HepG2 (cell line): ENCODE measurements at regions not wholly inside any gene's neighbourhood (a gene's known extent, or its start where the extent isn't known, plus 50 kb on each side); places are given as distances from the start of the nearest gene placed in this dataset.

Experiments
- ATAC-seq: fragments of 200-7000 bp; cut with Tn5 transposase; 3 replicates; pipeline ENCODE4 v1.9.1; 2020; ENCODE audit warnings: mild to moderate bottlenecking, moderate library complexity
- BruUV-seq: library from RNA; stranded (reverse); fragments of 400-500 nt; replicated peaks from 2 replicates; lab custom pipeline; 2021; lab: Mats Ljungman, UMichigan
- CTCF ChIA-PET: fragments of 300-600 bp; formaldehyde crosslinking; extraction: SDS; loops from one replicate; lab custom pipeline; 2021; ENCODE audit warnings: low total read pairs, inconsistent platforms, low intra/inter-chr PET ratio; lab: Yijun Ruan, JAX
- POLR2A ChIA-PET: fragments of 350-600 bp; sonication (Branson Sonifier 250); formaldehyde crosslinking; loops from one replicate; lab custom pipeline; 2020; ENCODE audit warnings: antibody characterized with exemption, inconsistent platforms; lab: Yijun Ruan, JAX
- DNase-seq: peaks from one replicate; pipeline ENCODE4 v3.0.0-alpha.2; 2015; ENCODE audit warnings: low spot score
- FAIRE-seq: peaks from 3 replicates; lab custom pipeline; 2011; peaks lifted over from hg19 to GRCh38; lab: Jason Lieb, UNC
- H2AFZ ChIP-seq: one replicate; pipeline ENCODE4 v1.6.1; 2011; ENCODE audit warnings: low read length, inconsistent platforms
- H3K27ac ChIP-seq: fragments of 300-600 bp; 3 replicates; pipeline ENCODE4 v1.8.0; 2011; ENCODE audit warnings: mixed run types, mild to moderate bottlenecking, mixed read lengths, low read length, inconsistent platforms; ENCODE audit not compliant: insufficient read depth; ENCODE audit errors: extremely low read length
- H3K27me3 ChIP-seq, 2 experiments: fragments of 200-600 bp in 1 of 2; 2 replicates in 1 of 2; 3 replicates in 1 of 2; pipeline versions ENCODE4 v1.6.0 to v1.8.0; 2011; ENCODE audit warnings: low read length in 2 of 2, mild to moderate bottlenecking in 2 of 2, moderate library complexity in 2 of 2, inconsistent platforms in 1 of 2; ENCODE audit not compliant: insufficient read depth in 2 of 2, control insufficient read depth in 1 of 2
- H3K36me3 ChIP-seq, 2 experiments: fragments of 200-600 bp in 1 of 2; replicated peaks in 1 of 2; 2 replicates in 1 of 2; 3 replicates in 1 of 2; pipeline versions ENCODE4 v1.5.1 to v1.8.0; 2011; ENCODE audit warnings: low read length in 2 of 2, inconsistent platforms in 1 of 2; ENCODE audit not compliant: insufficient read depth in 2 of 2, control insufficient read depth in 1 of 2
- H3K4me1 ChIP-seq: 2 replicates; pipeline ENCODE4 v1.5.1; 2012; ENCODE audit warnings: low read length, inconsistent platforms; ENCODE audit not compliant: insufficient read depth
- H3K4me2 ChIP-seq: 2 replicates; pipeline ENCODE4 v1.6.0; 2011; ENCODE audit warnings: low read depth, low read length, inconsistent platforms
- H3K4me3 ChIP-seq, 3 experiments: fragments of 200-600 bp in 1 of 3; sonication (generic), shearing (Covaris generic) in 1 of 3; replicated peaks in 1 of 3; 2 replicates each; pipeline ENCODE4 v1.5.1; 2011 to 2016; ENCODE audit warnings: low read length in 3 of 3, inconsistent platforms in 2 of 3, low read depth in 2 of 3, mild to moderate bottlenecking in 2 of 3, control low read depth in 1 of 3, mixed read lengths in 1 of 3; ENCODE audit not compliant: insufficient read depth in 1 of 3
- H3K79me2 ChIP-seq: one replicate; pipeline ENCODE4 v1.6.1; 2011; ENCODE audit warnings: low read length, inconsistent platforms; ENCODE audit not compliant: insufficient read depth
- H3K9ac ChIP-seq: 2 replicates; pipeline ENCODE4 v1.6.0; 2011; ENCODE audit warnings: mild to moderate bottlenecking, low read depth, low read length, inconsistent platforms; ENCODE audit not compliant: insufficient read depth
- H3K9me3 ChIP-seq: 2 replicates; pipeline ENCODE4 v1.5.1; 2012; ENCODE audit warnings: mild to moderate bottlenecking, low read length
- H4K20me1 ChIP-seq: 2 replicates; pipeline ENCODE4 v1.6.0; 2011; ENCODE audit warnings: inconsistent platforms, mild to moderate bottlenecking, low read length, moderate library complexity; ENCODE audit not compliant: insufficient read depth
- AHR ChIP-seq: IDR thresholded peaks from 2 replicates; pipeline ENCODE4 v1.6.1; 2018; ENCODE audit warnings: missing genetic modification reagents, missing compliant biosample characterization
- ATF7-NPFF ChIP-seq: sonication (generic); formaldehyde crosslinking; IDR thresholded peaks from 2 replicates; pipeline ENCODE4 v1.8.1; 2023; ENCODE audit warnings: mild to moderate bottlenecking, low read depth, missing genetic modification reagents, moderate library complexity
- DZIP1 ChIP-seq: sonication (generic); formaldehyde crosslinking; IDR thresholded peaks from 2 replicates; pipeline ENCODE4 v1.5.0; 2020; ENCODE audit warnings: mild to moderate bottlenecking, missing genetic modification reagents
- GABPA ChIP-seq, 2 experiments: IDR thresholded peaks; 2 replicates each; pipeline ENCODE4 v1.6.1; 2011 to 2016; ENCODE audit warnings: low read depth in 2 of 2, low read length in 1 of 2, missing biosample characterization in 1 of 2, missing genetic modification characterization in 1 of 2
- GLI4 ChIP-seq: sonication (generic); formaldehyde crosslinking; IDR thresholded peaks from 2 replicates; pipeline ENCODE4 v1.5.1; 2020; ENCODE audit warnings: missing genetic modification reagents, mild to moderate bottlenecking, moderate library complexity, borderline replicate concordance
- MNT ChIP-seq: fragments of 450-650 bp; IDR thresholded peaks from 2 replicates; pipeline ENCODE4 v1.6.1; 2016
- PCBP1 ChIP-seq: fragments of 200-400 bp; formaldehyde crosslinking; IDR thresholded peaks from 2 replicates; pipeline ENCODE4 v1.6.1; 2017; ENCODE audit warnings: mild to moderate bottlenecking, low read depth, low read length, borderline replicate concordance
- SMAD9 ChIP-seq: sonication (generic); formaldehyde crosslinking; IDR thresholded peaks from 2 replicates; pipeline ENCODE4 v1.5.1; 2020; ENCODE audit warnings: mild to moderate bottlenecking, missing genetic modification reagents
- TOPORS ChIP-seq: sonication (generic); formaldehyde crosslinking; IDR thresholded peaks from 2 replicates; pipeline ENCODE4 v1.8.0; 2023; ENCODE audit warnings: mild to moderate bottlenecking, missing genetic modification reagents
- ZBTB34 ChIP-seq: sonication (generic); formaldehyde crosslinking; IDR thresholded peaks from 2 replicates; pipeline ENCODE4 v1.8.0; 2022; ENCODE audit warnings: mild to moderate bottlenecking, missing genetic modification reagents
- ZNF160 ChIP-seq: sonication (generic); formaldehyde crosslinking; IDR thresholded peaks from 2 replicates; pipeline ENCODE4 v1.8.0; 2022; ENCODE audit warnings: mild to moderate bottlenecking, inconsistent platforms, missing genetic modification reagents
- ZNF207 ChIP-seq: fragments of 450-650 bp; IDR thresholded peaks from 2 replicates; pipeline ENCODE4 v1.6.1; 2016; ENCODE audit warnings: antibody characterized with exemption, borderline replicate concordance
- ZNF547 ChIP-seq: sonication (generic); formaldehyde crosslinking; IDR thresholded peaks from 2 replicates; pipeline ENCODE4 v1.5.1; 2020; ENCODE audit warnings: mild to moderate bottlenecking, missing genetic modification reagents
- ZNF766 ChIP-seq: sonication (generic); formaldehyde crosslinking; IDR thresholded peaks from 2 replicates; pipeline ENCODE4 v1.5.0; 2020; ENCODE audit warnings: missing genetic modification reagents, borderline replicate concordance
- WGBS: methylation state at CpG from one replicate; pipeline ENCODE4 v1.1.6; 2017; ENCODE audit warnings: low lambda C conversion rate; 5-methylcytosine and 5-hydroxymethylcytosine counted together
- in situ Hi-C: cut with HindIII; loops from 2 replicates; pipeline ENCODE4 v1.10.0; 2017; ENCODE audit warnings: low pct_unique_long_range_greater_than_20kb; ENCODE audit not compliant: extremely low pct_ligation_motif_present
- intact Hi-C: fragments of 100-400 bp; cut with micrococcal nuclease; formaldehyde crosslinking; loops from one replicate; pipeline ENCODE4 v1.10.0; 2022; ENCODE audit not compliant: unreplicated experiment

- peak; percentile 80 for ATAC-seq
- WGBS: 27% methylated on average over 6 of the region's 7 CpGs
- CTCF ChIA-PET: no interaction called here
- H3K27me3 ChIP-seq: peaks cover 6 to 35% of the 10 kb centered on the region in 2 experiments; a peak in 3 of 5 replicates
- H3K4me2 ChIP-seq: no peak overlapping the region
- no peaks in the 10 kb centered on the region for H4K20me1 ChIP-seq
- TF ChIP-seq ATF7-NPFF (CRISPR knock-in tag): no peak
- TF ChIP-seq ZNF160 (CRISPR knock-in tag): no peak
- TF ChIP-seq ZNF766 (CRISPR knock-in tag): no peak
- no peak for TF ChIP-seq ZNF547
- no peak for TF ChIP-seq AHR (CRISPR knock-in tag)
- no peak for TF ChIP-seq DZIP1 (CRISPR knock-in tag)
- TF ChIP-seq GLI4 (CRISPR knock-in tag): no peak
- TF ChIP-seq GABPA (IDR thresholded peaks at IDR 0.05; ENCODE audit: low read depth, low read length): no peak
- no peak for TF ChIP-seq GABPA (CRISPR knock-in tag; IDR thresholded peaks at IDR 0.05; ENCODE audit: low read depth)
- no peak for TF ChIP-seq SMAD9 (CRISPR knock-in tag)
- no peak for TF ChIP-seq TOPORS (CRISPR knock-in tag)
- TF ChIP-seq MNT: no peak
- TF ChIP-seq ZNF207: no peak
- no peak for TF ChIP-seq PCBP1
- TF ChIP-seq ZBTB34 (CRISPR knock-in tag): no peak
- TF ChIP-seq, all 625 proteins: peak for 0
- Histone ChIP-seq H3K4me1 (no peaks in the 10 kb centered on the region), H3K79me2 (no peaks in the 10 kb centered on the region), H3K9ac (no peak overlapping the region), H3K27ac (no peak overlapping the region), H3K36me3 (no peaks in the 10 kb centered on the region), H2AFZ (no peak overlapping the region), H3K9me3 (no peaks in the 10 kb centered on the region), H3K4me3 (no peak overlapping the region)
- no peak for DNase-seq
- in situ Hi-C loops: no loop called here
- POLR2A ChIA-PET: no interaction called here
- no TSS peak for BruUV-seq
- no peak for FAIRE-seq
- intact Hi-C loops: no loop called here
These were observed 87.3 kb upstream of the ADAMTS2 start for GRCh38 chr5:179432547-179432946.
